ENCODE measurements at regions not wholly inside any gene's neighbourhood (a gene's known extent, or its start where the extent isn't known, plus 50 kb on each side); places are given as distances from the start of the nearest gene placed in this dataset.
"Not testable (repeated sequence)": the region's sequence is repeated elsewhere in the genome, so short reads cannot be mapped to it uniquely, and the experiment has no call there.

DNA sequence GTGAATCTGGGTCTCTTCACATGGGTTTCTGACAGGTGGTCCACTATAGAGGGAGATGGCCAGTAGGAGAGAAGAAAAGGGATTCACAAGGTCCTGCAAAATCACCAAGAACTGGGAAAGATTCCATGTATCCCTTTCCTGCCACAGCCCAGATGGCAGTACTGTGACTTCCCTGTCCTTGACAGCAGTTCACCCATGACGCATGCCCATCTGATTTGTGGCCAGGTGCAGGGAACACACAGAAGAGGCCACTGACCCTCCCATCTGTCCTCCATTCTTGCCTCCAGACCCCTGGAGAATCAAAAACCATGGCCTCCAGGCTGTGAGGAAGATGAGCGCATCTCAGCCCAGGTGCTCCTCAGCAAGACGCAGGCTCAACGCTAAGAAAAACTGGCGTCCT lies 183.1 kb upstream of the RREB1 start:
- DNase-seq, result no peak

DNA sequence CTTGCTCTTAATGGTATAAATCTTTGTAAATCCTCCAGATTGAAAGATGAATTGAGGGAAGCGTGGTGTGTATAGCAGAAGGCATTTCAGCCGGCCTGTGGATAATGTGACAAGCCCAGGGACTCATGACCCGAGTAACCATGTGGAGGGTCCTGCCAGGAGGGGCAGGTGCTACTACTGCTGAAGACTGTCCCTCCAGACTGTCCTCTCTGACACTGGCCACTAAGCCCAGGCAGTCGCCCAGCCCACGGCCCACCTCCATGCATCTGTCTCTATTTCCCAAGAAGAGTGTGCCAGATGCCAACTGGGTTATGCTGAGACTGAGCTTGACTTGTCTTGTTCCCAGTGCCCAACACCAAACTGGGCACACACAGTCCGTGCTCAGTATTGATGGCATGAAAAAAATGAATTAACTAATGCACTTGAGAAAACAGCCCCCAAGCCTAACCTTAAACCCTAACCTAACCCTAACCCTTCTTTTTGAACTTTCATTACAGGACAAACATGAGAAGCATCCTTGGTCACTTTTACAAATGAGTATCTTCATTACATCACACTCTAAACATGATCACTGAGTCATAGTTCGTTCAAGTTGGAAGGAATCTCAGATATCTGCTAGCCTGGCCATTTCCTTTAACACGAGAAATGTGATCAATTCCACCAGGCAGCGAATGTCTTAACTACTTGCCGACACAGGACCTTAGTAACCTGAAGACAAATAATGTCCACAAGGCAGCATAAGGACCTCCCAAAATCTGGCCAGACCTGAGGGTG lies 182.2 kb upstream of the RREB1 start:
- DNase-seq, result no peak

DNA sequence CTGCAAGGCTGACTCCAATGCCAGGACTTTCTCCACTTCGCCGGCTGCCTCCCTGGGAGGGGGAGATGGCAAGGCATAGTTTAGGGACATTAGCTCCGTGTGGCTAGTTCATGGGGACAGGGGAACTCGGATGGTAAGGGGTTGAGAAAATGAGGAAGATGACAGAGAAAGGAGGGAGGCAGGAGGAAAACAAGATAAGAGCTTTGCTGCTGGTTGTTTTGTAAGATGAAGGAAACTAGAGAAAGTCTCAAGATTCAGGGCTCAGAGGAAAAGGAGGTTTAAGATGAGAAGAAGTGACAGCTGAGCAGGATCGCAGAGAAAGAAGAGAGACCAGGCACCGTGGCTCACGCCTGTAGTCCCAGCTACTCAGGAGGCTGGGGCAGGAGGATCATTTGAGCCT lies 180.9 kb upstream of the RREB1 start:
- DNase-seq, result no peak

DNA sequence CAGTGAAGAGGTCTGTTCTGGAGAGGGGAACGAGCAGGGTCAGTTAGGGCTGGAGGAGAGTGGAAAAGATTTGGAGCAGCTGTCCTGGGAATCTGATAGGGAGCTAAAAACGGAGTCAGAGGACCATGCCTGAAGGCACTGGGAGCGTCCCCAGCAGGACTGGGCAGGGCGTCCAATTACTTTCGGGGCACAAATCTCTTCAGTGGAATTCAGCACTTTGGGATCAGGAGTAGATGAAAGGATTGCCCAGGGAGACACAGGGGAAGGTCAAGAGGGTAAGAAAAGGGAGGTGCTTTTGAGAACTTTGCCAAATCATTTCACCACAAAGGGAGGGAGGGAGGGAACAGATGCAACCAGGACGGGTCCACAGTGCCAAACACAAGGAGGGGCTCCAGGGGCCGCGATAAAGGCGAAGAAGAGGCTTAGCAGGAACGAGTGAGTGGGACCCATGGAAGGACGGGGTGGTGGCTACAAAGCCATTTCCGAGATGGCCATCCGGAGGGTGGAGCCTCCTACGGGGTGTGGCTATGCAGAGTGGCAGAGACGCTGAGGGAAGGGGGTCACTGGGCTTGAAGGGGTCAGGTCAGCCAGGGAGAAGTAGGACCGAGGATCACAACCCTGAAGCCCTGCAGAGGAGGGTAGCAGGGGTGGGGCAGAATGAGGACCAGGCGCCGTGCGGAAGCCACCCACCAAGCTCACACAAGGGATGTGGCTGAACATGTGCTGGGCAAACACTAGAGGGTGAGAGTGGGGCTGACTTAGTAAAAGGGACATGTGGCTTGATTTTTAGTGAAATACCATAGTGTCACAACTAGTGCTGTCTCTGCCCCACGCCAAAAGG lies 180.0 kb upstream of the RREB1 start:
- DNase-seq, result no peak

DNA sequence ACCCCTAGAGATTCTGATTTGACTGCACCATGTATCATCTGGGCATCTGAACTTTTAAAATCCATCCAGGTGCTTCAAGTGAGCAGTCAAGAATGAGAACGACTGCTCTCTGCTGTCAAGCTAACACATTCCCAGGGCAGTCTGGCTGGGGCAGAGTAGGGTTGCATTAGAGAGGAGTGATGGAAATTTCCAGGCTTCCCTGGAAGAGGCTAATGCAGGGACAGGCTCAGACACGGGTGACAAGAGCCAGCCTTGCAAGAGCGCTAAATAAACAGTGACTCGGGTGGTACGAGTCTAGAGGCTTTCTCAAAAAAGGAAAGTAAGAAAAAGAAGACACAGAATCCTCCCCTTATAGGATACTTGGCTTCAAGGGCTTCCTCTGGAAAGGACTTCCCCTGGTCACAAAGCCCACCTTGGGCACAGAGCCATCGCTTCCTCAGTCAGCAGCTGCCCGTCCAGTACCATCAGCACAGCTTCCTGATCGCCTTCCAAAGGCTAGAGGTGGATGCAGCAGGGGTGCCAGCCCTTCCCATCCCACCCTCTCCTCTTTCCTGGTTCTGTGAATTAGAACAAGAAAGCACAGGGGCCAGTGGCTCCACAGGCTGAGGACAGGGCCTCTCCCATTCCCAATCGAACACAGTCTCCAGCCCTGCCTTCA lies 177.4 kb upstream of the RREB1 start:
- no peak for DNase-seq

DNA sequence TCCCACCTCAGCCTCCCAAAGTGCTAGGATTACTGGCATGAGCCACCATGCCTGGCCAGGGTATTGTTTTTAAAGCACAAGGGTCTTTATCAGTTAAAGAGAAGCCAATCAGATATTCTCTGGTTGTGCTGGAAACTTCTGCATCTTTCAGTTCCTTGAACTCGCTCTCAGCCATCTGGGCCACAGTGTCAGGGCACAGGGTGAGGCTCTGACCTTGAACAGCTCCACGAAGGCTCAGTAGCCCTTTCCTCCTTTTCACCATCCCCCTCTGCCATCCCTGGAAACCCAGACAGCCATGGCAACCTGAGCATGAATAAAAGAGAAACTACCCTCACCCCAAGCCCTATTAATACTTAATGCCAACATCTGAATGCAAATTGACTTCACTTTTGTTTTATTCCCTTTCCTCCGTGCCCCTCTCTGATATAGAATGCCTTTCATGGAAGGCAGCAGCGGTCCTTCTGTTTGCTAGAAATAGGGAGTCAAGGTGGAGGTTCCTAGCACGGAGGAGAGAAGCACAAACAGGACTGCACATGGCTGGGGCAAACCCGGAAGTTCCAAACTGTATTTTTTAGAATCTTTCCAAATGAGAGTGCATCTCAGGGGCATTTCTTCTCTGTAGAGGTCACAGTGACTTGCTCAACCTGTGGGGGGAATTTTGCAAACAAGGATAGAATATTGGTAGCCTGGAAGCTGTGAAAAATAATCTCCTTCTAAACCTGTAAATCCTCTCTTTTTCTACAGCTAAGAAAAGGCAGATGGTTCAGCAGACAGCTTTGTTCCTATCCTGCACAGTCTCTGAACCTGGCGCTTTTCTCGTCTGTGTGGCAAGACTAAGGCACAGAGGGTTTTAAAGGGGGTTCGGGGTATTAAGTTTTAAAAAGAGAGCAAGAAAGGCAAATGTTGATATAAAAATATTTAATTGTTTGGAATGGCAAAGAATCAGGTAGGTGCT lies 176.4 kb upstream of the RREB1 start:
- no peak for DNase-seq

DNA sequence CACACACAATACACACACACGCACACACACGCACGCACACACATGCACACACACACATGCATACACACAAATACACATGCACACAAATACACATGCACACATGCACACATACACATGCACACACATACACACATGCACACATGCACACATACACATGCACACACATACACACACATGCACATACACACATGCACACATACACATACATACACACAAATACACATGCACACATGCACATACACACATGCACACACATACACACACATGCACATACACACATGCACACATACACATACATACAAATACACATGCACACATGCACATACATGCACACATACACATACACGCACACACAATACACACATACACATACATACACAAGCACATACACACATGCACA lies 175.4 kb upstream of the RREB1 start:
- no peak for DNase-seq

DNA sequence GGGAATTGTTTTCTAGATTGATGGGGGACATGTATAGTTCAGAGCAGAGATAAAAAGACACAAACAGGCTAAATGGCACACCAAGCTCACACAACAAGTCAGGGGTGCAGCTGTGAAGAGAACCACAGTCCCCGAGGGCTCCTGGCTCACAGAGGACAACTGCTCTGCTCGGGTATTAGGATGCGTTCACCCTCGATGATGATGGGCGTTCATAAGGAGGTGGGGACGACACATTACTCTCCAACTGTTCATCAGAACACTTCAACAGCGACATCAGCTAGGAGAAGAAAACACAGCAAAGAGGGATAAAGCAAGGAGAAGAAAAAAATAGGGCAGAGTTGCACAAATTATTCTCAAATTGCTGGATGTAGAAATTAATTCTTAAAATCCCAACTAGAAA lies 174.8 kb upstream of the RREB1 start:
- DNase-seq, result no peak

DNA sequence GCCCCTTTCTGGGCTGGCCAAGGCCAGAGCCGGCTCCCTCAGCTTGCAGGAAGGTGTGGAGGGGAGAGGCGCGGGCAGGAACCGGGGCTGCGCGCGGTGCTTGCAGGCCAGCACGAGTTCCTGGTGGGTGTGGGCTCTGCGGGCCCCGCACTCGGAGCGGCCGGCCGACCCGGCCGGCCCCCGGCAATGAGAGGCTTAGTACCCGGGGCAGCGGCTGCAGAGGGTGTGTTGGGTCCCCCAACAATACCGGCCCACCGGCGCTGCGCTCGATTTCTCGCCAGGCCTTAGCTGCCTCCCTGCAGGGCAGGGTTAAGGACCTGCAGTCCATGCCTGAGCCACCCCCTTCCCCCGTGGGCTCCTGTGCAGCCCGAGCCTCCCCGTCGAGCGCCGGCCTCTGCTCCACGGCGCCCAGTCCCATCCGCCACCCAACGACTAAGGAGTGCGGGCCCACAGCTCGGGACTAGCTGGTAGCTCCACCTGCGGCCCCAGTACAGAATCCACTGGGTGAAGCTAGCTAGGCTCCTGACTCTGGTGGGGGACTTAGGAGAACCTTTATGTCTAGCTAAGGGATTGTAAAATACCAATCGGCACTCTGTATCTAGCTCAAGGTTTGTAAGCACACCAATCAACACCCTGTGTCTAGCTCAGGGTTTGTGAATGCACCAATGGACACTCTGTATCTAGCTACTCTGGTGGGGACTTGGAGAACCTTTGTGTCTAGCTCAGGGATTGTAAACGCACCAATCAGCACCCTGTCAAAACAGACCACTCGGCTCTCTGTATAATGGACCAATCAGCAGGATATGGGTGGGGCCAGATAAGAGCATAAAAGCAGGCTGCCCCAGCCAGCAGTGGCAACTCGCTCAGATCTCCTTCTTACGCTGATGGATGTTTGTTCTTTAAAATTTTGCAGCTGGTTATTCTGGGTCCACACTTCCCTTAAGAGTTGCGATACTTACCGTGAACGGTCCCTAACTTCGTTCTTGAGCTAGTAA lies 167.4 kb upstream of the RREB1 start:
- no peak for DNase-seq

DNA sequence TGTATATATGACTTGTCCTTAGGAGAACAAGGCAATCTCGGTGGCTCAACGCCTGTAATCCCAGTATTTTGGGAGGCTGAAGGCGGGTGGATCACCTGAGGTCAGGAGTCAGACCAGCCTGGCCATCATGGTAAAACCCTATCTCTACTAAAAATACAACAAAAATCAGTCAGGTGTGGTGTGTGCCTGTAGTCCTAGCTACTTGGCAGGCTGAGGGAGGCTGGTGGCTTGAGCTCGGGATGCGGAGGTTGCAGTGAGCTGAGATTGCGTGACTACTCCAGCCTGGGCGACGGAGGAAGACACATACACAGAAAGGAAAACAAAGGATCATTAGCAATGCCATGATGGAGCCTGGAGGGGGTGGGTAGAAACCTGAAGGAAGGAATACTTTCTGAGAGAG lies 166.6 kb upstream of the RREB1 start:
- DNase-seq, result no peak

DNA sequence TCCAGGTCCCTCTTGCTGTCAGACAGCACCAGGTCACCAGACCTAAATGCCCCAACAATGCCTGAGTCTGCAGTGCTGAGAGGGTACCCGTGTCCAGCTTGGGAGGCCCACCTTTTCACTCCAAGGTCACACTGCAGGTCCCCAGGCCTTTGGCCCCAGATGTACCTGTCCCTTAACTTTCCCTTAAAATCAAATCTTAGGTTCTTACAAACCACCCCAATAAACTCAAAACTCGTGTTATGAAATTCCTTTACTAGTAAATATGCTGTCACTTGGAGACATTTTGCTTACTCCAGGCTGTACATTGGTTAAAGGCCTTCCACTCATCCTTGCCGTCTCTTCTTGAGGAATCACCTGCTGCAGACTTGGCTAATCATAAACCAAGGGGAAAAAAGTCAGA lies 165.7 kb upstream of the RREB1 start:
- DNase-seq, result no peak

DNA sequence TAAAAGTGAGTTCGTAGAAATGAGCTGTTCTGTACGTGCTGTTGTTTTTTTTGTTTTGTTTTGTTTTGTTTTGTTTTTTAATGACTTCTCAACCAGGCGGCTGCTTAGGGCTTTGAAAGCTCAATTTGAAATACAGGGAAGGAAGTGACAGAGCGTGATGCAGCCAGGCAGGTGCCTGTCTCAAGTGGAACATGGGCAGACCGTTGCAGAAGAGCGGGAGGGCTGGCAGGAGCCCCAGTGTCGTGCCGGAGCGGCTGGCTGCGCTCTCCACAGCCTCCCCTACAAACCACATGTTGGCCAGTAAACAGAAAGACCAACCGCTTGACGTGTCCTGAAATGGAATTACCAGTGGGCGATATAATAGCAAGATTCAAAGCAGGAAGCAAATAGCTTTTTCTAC lies 164.9 kb upstream of the RREB1 start:
- DNase-seq, result peak; percentile 76

DNA sequence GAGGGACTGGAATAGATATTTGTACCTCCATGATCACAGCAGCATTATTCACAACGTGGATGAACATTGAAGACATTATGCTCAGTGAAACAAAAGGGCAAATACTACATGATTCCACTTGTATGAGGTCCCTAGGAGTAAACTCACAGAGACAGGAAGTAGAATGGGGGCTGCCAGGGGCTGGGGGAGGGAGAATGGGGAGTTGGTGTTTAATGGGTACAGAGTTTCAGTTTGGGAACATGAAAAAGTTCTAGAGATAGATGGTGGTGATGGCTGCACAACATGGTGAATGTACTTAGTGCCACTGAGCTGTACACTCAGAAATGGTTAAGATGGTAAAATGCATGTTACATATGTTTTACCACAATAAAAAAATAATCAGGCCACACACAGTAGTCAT lies 164.3 kb upstream of the RREB1 start:
- no peak for DNase-seq

DNA sequence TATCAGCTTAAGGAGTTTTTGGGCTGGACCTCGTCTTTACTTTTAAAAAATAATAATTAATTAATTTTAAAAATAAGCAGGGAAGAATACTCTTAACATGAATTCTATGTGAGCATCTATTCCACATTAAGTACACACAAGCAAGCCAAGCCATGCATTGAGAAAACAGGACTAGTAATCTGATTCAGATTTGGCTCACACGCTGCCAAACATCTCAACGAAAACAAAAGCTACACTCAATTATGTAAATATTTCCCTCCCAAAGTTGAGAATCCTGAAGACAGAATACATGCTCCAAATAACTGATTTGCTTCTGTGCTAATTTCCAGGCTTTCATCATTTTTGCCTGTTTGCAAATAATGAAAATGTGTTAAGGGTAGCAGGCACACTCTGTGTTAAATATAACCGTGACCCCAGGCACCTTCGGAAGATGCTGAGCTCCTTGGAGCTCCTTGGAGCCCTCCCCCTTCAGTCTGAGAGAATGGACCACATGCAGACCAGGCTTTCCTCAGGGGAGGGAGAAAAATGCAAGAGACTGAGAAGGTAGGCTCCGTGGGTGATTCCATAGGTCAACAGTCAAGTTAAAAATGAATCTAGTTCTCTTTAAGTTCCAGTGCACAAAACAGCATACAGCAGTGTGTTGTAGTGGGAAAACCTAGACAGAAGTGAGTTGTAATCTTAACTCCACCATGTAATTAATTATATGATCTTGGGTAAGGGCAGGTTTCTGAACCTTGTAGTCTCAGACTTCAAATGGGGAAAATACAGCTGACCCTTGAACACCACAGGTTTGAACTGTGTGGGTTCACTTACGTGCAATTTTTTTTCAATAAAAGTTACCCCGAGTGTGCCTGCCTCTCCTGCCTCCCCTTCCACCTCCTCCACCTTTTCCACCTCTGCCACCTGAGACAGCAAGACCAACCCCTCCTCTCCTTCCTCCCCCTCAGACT lies 161.3 kb upstream of the RREB1 start:
- DNase-seq, result no peak

DNA sequence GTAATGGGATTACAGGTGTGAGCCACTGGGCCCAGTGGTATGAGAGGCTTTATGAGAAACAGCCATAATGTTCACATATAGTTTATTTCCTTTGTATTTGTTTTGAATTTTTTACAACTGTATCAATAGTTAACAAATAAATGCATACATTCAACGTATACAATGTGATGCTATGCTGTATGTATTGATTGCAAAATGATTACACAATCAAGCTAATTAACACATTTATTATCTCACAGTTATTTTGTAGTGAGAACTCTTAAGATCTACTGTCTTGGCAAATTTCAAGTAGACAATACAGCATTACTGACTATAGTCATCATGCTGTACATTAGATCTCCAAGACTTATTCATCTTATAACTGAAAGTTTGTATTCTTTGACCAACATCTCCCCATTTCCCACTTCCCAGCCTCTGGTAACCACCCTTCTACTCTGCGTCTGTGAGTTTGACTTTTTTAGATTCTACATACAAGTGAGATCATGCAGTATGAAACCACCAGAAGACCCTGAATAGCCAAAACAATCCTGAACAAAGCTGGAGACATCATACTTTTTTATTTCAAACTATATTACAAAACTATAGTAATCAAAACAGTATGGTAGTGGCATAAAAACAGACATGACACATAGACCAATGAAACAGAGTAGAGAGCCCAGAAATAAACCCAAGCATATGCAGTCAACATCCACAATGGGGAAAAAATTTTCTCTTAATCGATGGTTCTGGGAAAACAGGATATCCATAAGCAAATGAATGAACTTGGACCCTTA lies 157.2 kb upstream of the RREB1 start:
- no peak for DNase-seq

DNA sequence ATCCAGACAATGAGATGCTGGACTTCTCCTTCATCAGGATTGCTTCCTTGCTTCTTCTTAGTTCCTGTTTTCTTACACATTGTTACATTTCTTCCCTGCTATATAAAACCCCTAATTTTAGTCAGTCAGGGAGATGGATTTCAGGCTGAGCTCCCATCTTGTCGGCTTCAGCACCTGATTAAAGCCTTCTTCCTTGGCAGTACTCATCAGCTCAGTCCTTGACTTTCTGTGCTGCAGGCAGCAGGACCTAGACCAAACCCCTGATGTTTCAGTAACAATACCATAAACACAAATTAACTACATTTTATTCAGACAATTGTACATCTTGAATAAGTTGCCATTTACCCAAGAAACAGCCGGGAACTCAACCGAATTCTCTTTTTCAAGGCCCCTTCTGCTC lies 156.4 kb upstream of the RREB1 start:
- no peak for DNase-seq

DNA sequence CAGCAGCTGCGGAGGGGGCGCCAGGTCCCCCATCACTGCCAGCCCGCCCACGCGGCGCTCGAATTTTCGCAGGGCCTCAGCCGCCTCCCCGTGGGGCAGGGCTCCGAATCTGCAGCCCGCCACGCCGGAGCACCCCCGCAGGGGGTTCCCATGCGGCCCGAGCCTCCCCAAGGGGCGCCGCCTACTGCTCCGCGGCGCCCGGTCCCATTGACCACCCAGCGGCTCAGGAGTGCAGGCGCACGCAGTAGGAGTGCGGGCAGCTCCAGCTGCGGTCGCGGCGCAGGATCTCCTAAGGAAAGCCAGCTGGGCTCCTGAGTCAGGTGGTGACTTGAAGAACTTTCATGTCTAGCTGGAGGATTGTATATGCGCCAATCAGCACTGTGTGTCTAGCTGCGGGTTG lies 155.3 kb upstream of the RREB1 start:
- DNase-seq, result no peak

DNA sequence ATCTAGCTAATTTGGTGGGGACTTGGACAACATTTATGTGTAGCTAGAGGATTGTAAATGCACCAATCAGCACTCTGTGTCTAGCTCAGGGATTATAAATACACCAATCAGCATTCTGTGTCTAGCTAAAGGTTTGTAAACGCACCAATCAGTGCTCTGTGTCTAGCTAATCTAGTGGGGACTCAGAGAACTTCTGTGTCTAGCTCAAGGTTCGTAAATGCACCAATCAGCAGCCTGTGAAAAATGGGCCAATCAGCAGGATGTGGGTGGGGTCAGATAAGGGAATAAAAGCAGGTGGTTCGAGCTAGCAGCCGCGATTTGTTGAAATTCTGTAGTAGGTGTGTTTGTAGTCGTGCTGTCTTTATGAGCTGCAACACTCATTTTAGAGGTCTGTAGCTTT lies 154.8 kb upstream of the RREB1 start:
- not testable (repeated sequence) for DNase-seq

DNA sequence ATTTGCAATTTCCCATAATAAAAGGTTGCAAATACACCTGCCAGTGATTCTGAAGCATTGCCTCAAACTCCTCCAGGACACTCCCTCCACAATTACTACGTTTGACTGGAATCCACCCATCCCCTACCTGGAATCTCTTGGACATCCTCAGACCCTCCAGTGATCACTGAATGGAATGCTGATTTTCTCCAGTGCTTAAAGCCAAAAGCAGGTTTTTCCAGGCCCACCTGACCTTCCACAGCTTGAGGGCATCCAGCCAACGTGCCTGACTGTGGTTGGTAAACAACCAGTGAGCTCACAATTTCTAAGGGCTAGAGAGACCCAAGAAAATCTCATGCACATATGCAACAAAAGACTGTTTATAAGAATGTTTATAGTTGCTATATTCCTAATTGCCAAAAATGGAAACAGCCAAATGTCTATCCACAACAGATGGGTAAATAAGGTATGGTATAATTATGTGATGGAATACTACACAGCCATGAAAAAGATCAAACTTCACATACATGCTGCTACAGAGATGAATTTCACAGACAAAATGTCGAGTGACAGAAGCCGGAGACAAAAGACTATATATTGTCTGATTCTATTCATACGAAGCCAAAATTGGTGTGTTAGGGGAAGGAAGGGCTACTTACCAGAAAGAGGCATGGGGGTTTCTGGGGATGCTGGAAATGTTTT lies 147.1 kb upstream of the RREB1 start:
- no peak for DNase-seq
